ENCODE measurements at regions not wholly inside any gene's neighbourhood (a gene's known extent, or its start where the extent isn't known, plus 50 kb on each side); places are given as distances from the start of the nearest gene placed in this dataset.

DNA sequence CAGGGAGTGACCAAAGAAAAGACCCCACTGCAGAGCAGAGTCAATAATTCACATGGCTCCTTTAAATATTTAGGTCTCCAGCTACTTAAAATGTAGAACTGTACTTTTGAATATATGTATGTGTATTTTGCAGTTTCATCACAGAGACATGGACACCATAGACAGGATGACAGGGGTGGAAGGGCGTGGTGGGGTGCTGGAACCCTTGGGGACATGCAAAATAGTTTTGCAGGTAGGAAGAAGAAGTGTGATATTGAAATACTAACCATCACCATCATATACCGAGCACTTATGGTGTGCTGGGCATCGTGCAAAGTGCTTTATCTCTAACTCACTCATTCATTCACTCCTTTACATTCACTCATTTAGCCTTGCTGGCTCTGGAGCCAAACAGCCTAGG is 72.5 kb upstream of the IGSF21 start:
- no peak overlapping the region for H3K23ac ChIP-seq (ENCODE audit: insufficient read length, low read depth, low read length)
- no peak overlapping the region for H2BK120ac ChIP-seq (ENCODE audit: low read depth, low read length, poor library complexity, severe bottlenecking)
- DNase-seq, result no peak
- H2BK12ac ChIP-seq (ENCODE audit: insufficient read length, low read depth, low read length), result no peak overlapping the region
- H4K20me1 ChIP-seq (ENCODE audit: control insufficient read depth, insufficient read depth, insufficient read length), result no peaks in the 10 kb centered on the region
- H3T11ph ChIP-seq (ENCODE audit: low read length), result no peak overlapping the region
- H4K8ac ChIP-seq (replicated peaks; ENCODE audit: insufficient read length, low read depth, low read length), result no peak overlapping the region
- no peak overlapping the region for H2BK20ac ChIP-seq (ENCODE audit: low read depth, low read length, poor library complexity, severe bottlenecking)
- H3K79me1 ChIP-seq (ENCODE audit: insufficient read depth, low read depth, low read length, poor library complexity, severe bottlenecking), result no peaks in the 10 kb centered on the region
- no peak overlapping the region for H3K18ac ChIP-seq (ENCODE audit: insufficient read length, low read depth, low read length)
- H2AK5ac ChIP-seq (ENCODE audit: insufficient read length, low read length), result no peak overlapping the region
- H3K9me3 Mint-ChIP-seq, result no peaks in the 10 kb centered on the region
- no peak overlapping the region for H3K14ac ChIP-seq (ENCODE audit: insufficient read depth, low read length)
- no peaks in the 10 kb centered on the region for H3K9me3 ChIP-seq (ENCODE audit: control insufficient read depth, low read depth, low read length)
- H3K27me3 Mint-ChIP-seq (ENCODE audit: low read depth), result peaks cover 29% of the 10 kb centered on the region
- H3K36me3 Mint-ChIP-seq (ENCODE audit: insufficient read depth in 1 of 3, low read depth in 3 of 3), result no peaks in the 10 kb centered on the region
- no peak overlapping the region for H2BK5ac ChIP-seq (ENCODE audit: insufficient read length, low read length)
- no peak overlapping the region for H2AFZ ChIP-seq (ENCODE audit: low read length)
- H4K91ac ChIP-seq (ENCODE audit: insufficient read length, low read depth, low read length), result no peak overlapping the region
- no peak overlapping the region for H3K4ac ChIP-seq (ENCODE audit: low read depth, low read length)
- H3K4me3 Mint-ChIP-seq, result no peak overlapping the region
- no peak overlapping the region for H2BK15ac ChIP-seq (ENCODE audit: low read depth, low read length)
- no peak overlapping the region for H3K56ac ChIP-seq (ENCODE audit: insufficient read length, low read depth, low read length)
- no peaks in the 10 kb centered on the region for H3K4me1 ChIP-seq (ENCODE audit: insufficient read depth, low read length)
- WGBS (ENCODE audit: extremely low coverage, insufficient read length, low lambda C conversion rate), result no CpG with 5 or more reads among the region's 3 CpGs
- H3K4me2 ChIP-seq (ENCODE audit: insufficient read depth, insufficient read length, low read length), result no peak overlapping the region
- no peaks in the 10 kb centered on the region for H3K23me2 ChIP-seq (ENCODE audit: insufficient read length, low read depth, low read length, poor library complexity, severe bottlenecking)
- H3K79me2 ChIP-seq (ENCODE audit: insufficient read depth, low read length), result no peaks in the 10 kb centered on the region
- H3K4me1 Mint-ChIP-seq, result peaks cover 0 to 5% of the 10 kb centered on the region in 2 experiments; a peak in 2 of 4 replicates
- TF ChIP-seq, protein P1, sequence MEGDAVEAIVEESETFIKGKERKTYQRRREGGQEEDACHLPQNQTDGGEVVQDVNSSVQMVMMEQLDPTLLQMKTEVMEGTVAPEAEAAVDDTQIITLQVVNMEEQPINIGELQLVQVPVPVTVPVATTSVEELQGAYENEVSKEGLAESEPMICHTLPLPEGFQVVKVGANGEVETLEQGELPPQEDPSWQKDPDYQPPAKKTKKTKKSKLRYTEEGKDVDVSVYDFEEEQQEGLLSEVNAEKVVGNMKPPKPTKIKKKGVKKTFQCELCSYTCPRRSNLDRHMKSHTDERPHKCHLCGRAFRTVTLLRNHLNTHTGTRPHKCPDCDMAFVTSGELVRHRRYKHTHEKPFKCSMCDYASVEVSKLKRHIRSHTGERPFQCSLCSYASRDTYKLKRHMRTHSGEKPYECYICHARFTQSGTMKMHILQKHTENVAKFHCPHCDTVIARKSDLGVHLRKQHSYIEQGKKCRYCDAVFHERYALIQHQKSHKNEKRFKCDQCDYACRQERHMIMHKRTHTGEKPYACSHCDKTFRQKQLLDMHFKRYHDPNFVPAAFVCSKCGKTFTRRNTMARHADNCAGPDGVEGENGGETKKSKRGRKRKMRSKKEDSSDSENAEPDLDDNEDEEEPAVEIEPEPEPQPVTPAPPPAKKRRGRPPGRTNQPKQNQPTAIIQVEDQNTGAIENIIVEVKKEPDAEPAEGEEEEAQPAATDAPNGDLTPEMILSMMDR (conservative IDR thresholded peaks at IDR 0.05), result no peak
- no peak overlapping the region for H3K27ac Mint-ChIP-seq
- H4K5ac ChIP-seq (ENCODE audit: insufficient read length, low read depth, low read length), result no peak overlapping the region
- no peaks in the 10 kb centered on the region for H3K27me3 ChIP-seq (ENCODE audit: insufficient read depth, low read length)
- no peak overlapping the region for H3K9ac ChIP-seq (ENCODE audit: extremely low read depth, insufficient read length, low read length)
- no peak overlapping the region for H3K27ac ChIP-seq (ENCODE audit: insufficient read length, low read depth, low read length)

Measured in H9 (cell line).